ENCODE measurements at regions not wholly inside any gene's neighbourhood (a gene's known extent, or its start where the extent isn't known, plus 50 kb on each side); places are given as distances from the start of the nearest gene placed in this dataset.
"Not testable (repeated sequence)": the region's sequence is repeated elsewhere in the genome, so short reads cannot be mapped to it uniquely, and the experiment has no call there.

- DNase-seq (ENCODE audit: low read depth, low spot score): no peak
Observed at GRCh38 chr2:84052043-84052442, 407.0 kb downstream of the SUCLG1 start.

GRCh38 chr2:84048964-84049363, 410.1 kb downstream of the SUCLG1 start:
- no peak for DNase-seq (ENCODE audit: low read depth, low spot score)

- no peak for DNase-seq (ENCODE audit: low read depth, low spot score)
Observed at GRCh38 chr2:84041506-84041905, 417.6 kb downstream of the SUCLG1 start.

GRCh38 chr2:84040281-84040680, 418.8 kb downstream of the SUCLG1 start:
- DNase-seq (ENCODE audit: low read depth, low spot score): no peak

GRCh38 chr2:84038866-84039265, 420.2 kb downstream of the SUCLG1 start:
- DNase-seq (ENCODE audit: low read depth, low spot score): no peak

- DNase-seq (ENCODE audit: low read depth, low spot score): no peak
Observed at GRCh38 chr2:84033347-84033974, 425.6 kb downstream of the SUCLG1 start.

- DNase-seq (ENCODE audit: low read depth, low spot score): no peak
Observed at GRCh38 chr2:84031312-84032050, 427.6 kb downstream of the SUCLG1 start.

GRCh38 chr2:84029903-84030575, 429.0 kb downstream of the SUCLG1 start:
- no peak for DNase-seq (ENCODE audit: low read depth, low spot score)

- DNase-seq (ENCODE audit: low read depth, low spot score): no peak
Observed at GRCh38 chr2:84026818-84027217, 432.3 kb downstream of the SUCLG1 start.

- DNase-seq (ENCODE audit: low read depth, low spot score): peak; percentile 9
Observed at GRCh38 chr2:84022810-84023431, 436.2 kb downstream of the SUCLG1 start.

- DNase-seq (ENCODE audit: low read depth, low spot score): no peak
Observed at GRCh38 chr2:84017010-84017409, 442.1 kb downstream of the SUCLG1 start.

- no peak for DNase-seq (ENCODE audit: low read depth, low spot score)
Observed at GRCh38 chr2:84016183-84016582, 442.9 kb downstream of the SUCLG1 start.

GRCh38 chr2:83997889-83998288, 461.2 kb downstream of the SUCLG1 start:
- DNase-seq (ENCODE audit: low read depth, low spot score): no peak

GRCh38 chr2:83994633-83995179, 464.4 kb downstream of the SUCLG1 start:
- no peak for DNase-seq (ENCODE audit: low read depth, low spot score)

- no peak for DNase-seq (ENCODE audit: low read depth, low spot score)
Observed at GRCh38 chr2:83993873-83994632, 465.0 kb downstream of the SUCLG1 start.

GRCh38 chr2:83991992-83992391, 467.1 kb downstream of the SUCLG1 start:
- no peak for DNase-seq (ENCODE audit: low read depth, low spot score)

- no peak for DNase-seq (ENCODE audit: low read depth, low spot score)
Observed at GRCh38 chr2:83990636-83991035, 468.4 kb downstream of the SUCLG1 start.

GRCh38 chr2:83976628-83977027, 482.5 kb downstream of the SUCLG1 start:
- DNase-seq (ENCODE audit: low read depth, low spot score): not testable (repeated sequence)

GRCh38 chr2:83972128-83972527, 487.0 kb downstream of the SUCLG1 start:
- no peak for DNase-seq (ENCODE audit: low read depth, low spot score)

GRCh38 chr2:83971547-83971946, 487.5 kb downstream of the SUCLG1 start:
- no peak for DNase-seq (ENCODE audit: low read depth, low spot score)

- no peak for DNase-seq (ENCODE audit: low read depth, low spot score)
Observed at GRCh38 chr2:83970217-83970929, 488.7 kb downstream of the SUCLG1 start.

All from iPS DF 19.7 (cell line).